ENCODE measurements at regions not wholly inside any gene's neighbourhood (a gene's known extent, or its start where the extent isn't known, plus 50 kb on each side); places are given as distances from the start of the nearest gene placed in this dataset.

DNA sequence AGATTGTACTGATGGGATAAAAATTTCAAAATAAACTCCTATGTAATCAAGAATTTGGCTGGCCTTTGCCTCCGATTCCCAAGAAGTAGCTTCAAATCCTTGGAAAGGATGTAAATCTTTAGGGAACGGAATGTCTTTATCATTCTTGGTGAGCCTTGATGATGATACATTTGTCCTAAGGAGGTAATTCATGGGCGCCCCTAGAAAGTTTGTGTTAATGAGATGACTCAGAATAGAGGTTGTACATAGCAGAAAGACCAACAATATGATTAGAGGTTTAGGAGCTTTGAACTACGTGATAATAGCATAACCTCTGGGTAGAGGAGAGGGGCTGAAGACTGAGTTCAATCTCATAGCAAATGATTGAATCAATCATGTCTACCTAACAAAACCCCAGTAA is 248.6 kb upstream of the SLITRK3 start:
- no peak overlapping the region for H3K9ac ChIP-seq (ENCODE audit: low read length)
- no peak overlapping the region for H2AFZ ChIP-seq (ENCODE audit: low read depth, low read length)
- H3K9me3 ChIP-seq (ENCODE audit: insufficient read depth, low read length): no peaks in the 10 kb centered on the region
- no peak overlapping the region for H3K27ac ChIP-seq (ENCODE audit: low read length)
- no peaks in the 10 kb centered on the region for H3K36me3 ChIP-seq (replicated peaks; ENCODE audit: low read depth, low read length)
- no peaks in the 10 kb centered on the region for H3K79me2 ChIP-seq (ENCODE audit: low read length)
- no peak overlapping the region for H3K4me2 ChIP-seq (ENCODE audit: low read length)
- no peaks in the 10 kb centered on the region for H3K27me3 ChIP-seq (ENCODE audit: low read depth, low read length)
- no peaks in the 10 kb centered on the region for H4K20me1 ChIP-seq (ENCODE audit: insufficient read depth, low read length)
- TF ChIP-seq, protein P1, sequence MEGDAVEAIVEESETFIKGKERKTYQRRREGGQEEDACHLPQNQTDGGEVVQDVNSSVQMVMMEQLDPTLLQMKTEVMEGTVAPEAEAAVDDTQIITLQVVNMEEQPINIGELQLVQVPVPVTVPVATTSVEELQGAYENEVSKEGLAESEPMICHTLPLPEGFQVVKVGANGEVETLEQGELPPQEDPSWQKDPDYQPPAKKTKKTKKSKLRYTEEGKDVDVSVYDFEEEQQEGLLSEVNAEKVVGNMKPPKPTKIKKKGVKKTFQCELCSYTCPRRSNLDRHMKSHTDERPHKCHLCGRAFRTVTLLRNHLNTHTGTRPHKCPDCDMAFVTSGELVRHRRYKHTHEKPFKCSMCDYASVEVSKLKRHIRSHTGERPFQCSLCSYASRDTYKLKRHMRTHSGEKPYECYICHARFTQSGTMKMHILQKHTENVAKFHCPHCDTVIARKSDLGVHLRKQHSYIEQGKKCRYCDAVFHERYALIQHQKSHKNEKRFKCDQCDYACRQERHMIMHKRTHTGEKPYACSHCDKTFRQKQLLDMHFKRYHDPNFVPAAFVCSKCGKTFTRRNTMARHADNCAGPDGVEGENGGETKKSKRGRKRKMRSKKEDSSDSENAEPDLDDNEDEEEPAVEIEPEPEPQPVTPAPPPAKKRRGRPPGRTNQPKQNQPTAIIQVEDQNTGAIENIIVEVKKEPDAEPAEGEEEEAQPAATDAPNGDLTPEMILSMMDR (IDR thresholded peaks at IDR 0.05; ENCODE audit: low read depth, low read length): no peak
- TF ChIP-seq EZH2phosphoT487 (IDR thresholded peaks at IDR 0.05; ENCODE audit: low read depth): no peak
- no peak overlapping the region for H3K4me3 ChIP-seq (ENCODE audit: low read length)
- no peaks in the 10 kb centered on the region for H3K4me1 ChIP-seq (ENCODE audit: low read length)

DNA sequence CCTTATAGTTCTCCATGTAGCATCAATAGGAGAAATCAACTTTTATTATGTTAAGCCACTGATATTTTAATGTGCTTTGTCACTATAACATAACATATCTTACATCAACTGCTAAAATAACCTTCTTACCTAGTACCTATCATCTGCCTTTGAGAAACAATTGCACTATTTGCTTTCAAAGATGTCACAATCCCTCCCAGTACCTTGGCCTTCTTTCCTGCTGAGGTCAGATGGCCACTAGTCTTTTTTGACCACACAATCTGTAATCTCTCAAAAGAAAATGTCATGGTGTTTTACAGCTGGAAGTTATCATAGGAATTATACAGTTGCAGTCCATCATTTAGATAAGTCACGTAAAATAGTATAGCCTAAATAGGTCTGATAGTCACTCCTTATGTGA is 247.5 kb upstream of the SLITRK3 start:
- H2AFZ ChIP-seq (ENCODE audit: low read depth, low read length): no peak overlapping the region
- no peaks in the 10 kb centered on the region for H3K4me1 ChIP-seq (ENCODE audit: low read length)
- no peak overlapping the region for H3K9ac ChIP-seq (ENCODE audit: low read length)
- H3K27ac ChIP-seq (ENCODE audit: low read length): no peak overlapping the region
- H3K9me3 ChIP-seq (ENCODE audit: insufficient read depth, low read length): no peaks in the 10 kb centered on the region
- H4K20me1 ChIP-seq (ENCODE audit: insufficient read depth, low read length): no peaks in the 10 kb centered on the region
- no peak for TF ChIP-seq EZH2phosphoT487 (IDR thresholded peaks at IDR 0.05; ENCODE audit: low read depth)
- TF ChIP-seq, protein P1 (IDR thresholded peaks at IDR 0.05; ENCODE audit: low read depth, low read length): no peak
- H3K36me3 ChIP-seq (replicated peaks; ENCODE audit: low read depth, low read length): no peaks in the 10 kb centered on the region
- no peaks in the 10 kb centered on the region for H3K27me3 ChIP-seq (ENCODE audit: low read depth, low read length)
- H3K79me2 ChIP-seq (ENCODE audit: low read length): no peaks in the 10 kb centered on the region
- H3K4me2 ChIP-seq (ENCODE audit: low read length): no peak overlapping the region
- no peak overlapping the region for H3K4me3 ChIP-seq (ENCODE audit: low read length)

DNA sequence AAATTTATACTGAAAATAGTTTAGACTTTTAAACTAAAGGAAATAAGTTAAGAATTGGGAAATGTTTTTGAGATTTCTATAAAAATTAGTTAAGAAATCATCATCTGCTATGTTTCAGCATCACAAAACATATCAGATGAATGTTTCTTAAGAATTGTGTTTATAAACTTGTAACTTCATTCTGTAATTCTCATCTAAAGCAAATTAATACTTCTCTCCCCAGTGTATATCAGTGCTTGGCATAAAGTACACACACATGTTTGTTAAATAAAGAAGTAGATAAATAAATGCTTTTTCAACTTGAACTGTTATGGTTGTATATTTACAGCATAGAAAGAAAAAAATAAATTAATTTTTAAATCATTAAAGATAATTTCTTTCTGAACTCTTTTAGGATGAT is 245.9 kb upstream of the SLITRK3 start:
- H3K4me1 ChIP-seq (ENCODE audit: low read length): no peaks in the 10 kb centered on the region
- no peak overlapping the region for H3K27ac ChIP-seq (ENCODE audit: low read length)
- no peaks in the 10 kb centered on the region for H3K9me3 ChIP-seq (ENCODE audit: insufficient read depth, low read length)
- no peaks in the 10 kb centered on the region for H4K20me1 ChIP-seq (ENCODE audit: insufficient read depth, low read length)
- TF ChIP-seq, protein P1 (IDR thresholded peaks at IDR 0.05; ENCODE audit: low read depth, low read length): no peak
- TF ChIP-seq EZH2phosphoT487 (IDR thresholded peaks at IDR 0.05; ENCODE audit: low read depth): no peak
- no peaks in the 10 kb centered on the region for H3K79me2 ChIP-seq (ENCODE audit: low read length)
- H2AFZ ChIP-seq (ENCODE audit: low read depth, low read length): no peak overlapping the region
- no peak overlapping the region for H3K4me2 ChIP-seq (ENCODE audit: low read length)
- no peaks in the 10 kb centered on the region for H3K36me3 ChIP-seq (replicated peaks; ENCODE audit: low read depth, low read length)
- no peaks in the 10 kb centered on the region for H3K27me3 ChIP-seq (ENCODE audit: low read depth, low read length)
- no peak overlapping the region for H3K4me3 ChIP-seq (ENCODE audit: low read length)
- no peak overlapping the region for H3K9ac ChIP-seq (ENCODE audit: low read length)

DNA sequence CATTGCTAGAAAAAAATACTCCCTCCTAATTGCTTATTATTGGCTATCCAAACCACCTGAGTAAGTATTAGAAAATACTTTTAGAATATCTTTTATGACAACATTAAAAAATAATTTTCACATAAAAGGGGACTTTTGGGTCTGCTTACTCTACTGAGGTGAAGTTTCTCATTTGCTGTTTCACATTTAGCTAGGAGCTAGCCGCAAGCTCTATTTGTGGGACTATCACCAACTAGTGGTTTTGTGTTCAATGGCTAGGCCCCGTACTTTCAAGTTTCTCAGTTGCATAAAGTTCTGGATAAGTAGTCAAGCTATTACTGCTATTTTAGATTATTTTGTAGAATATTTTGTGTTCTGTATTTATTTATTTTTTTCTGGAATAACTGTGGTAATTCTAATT is 244.2 kb upstream of the SLITRK3 start:
- no peak for TF ChIP-seq EZH2phosphoT487 (IDR thresholded peaks at IDR 0.05; ENCODE audit: low read depth)
- TF ChIP-seq, protein P1 (IDR thresholded peaks at IDR 0.05; ENCODE audit: low read depth, low read length): no peak
- Histone ChIP-seq H3K79me2 (ENCODE audit: low read length) (no peaks in the 10 kb centered on the region), H4K20me1 (ENCODE audit: insufficient read depth, low read length) (no peaks in the 10 kb centered on the region), H3K9ac (ENCODE audit: low read length) (no peak overlapping the region), H3K27ac (ENCODE audit: low read length) (no peak overlapping the region), H2AFZ (ENCODE audit: low read depth, low read length) (no peak overlapping the region), H3K4me2 (ENCODE audit: low read length) (peak overlapping the region; percentile 19), H3K9me3 (ENCODE audit: insufficient read depth, low read length) (no peaks in the 10 kb centered on the region), H3K27me3 (ENCODE audit: low read depth, low read length) (no peaks in the 10 kb centered on the region), H3K4me1 (ENCODE audit: low read length) (no peaks in the 10 kb centered on the region), H3K36me3 (replicated peaks; ENCODE audit: low read depth, low read length) (no peaks in the 10 kb centered on the region), H3K4me3 (ENCODE audit: low read length) (no peak overlapping the region)

Data from OCI-LY3 (cell line).